GM19324 (cell line): ENCODE measurements at regions not wholly inside any gene's neighbourhood (a gene's known extent, or its start where the extent isn't known, plus 50 kb on each side); places are given as distances from the start of the nearest gene placed in this dataset.
"Not testable (repeated sequence)": the region's sequence is repeated elsewhere in the genome, so short reads cannot be mapped to it uniquely, and the experiment has no call there.

Experiments used
- ATAC-seq: cut with Tn5 transposase; IDR thresholded peaks from one replicate; pipeline ENCODE4 v1.9.1; 2021; ENCODE audit warnings: mild to moderate bottlenecking, moderate library complexity; ENCODE audit not compliant: unreplicated experiment, low FRiP score

DNA sequence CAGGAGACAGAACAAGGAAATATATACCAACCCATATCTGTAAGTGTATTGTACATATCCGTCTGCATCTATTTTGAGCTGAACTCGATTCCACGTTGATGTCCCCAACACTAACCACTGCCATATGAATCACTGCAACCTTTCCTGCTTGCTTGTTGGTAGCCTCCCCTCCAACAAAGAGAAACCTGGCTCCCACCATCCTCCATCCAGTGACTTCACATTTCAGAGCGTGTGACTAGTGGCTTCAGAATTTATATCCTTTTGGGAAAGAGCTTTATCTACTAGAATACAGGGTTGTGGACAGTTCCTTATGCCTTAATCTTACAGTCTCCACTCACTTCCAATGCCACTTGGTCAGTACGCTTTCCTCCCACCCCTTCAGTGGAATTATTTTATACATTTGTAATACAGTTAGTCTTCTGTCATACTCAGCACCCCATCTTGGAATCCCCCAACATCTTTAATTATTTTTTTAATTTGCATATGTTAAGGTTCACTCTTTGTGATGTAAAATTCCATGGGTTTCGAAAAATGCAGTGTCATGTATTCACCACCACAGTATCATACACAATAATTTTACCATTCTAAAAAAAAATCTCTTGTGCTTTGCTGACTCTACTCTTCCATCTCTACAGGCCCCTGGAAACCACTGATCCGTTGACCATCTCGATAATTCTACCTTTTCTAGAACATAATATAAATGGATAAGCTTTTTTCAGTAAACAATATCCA is 264.7 kb downstream of the BCL2L11 start:
- ATAC-seq: not testable (repeated sequence)

DNA sequence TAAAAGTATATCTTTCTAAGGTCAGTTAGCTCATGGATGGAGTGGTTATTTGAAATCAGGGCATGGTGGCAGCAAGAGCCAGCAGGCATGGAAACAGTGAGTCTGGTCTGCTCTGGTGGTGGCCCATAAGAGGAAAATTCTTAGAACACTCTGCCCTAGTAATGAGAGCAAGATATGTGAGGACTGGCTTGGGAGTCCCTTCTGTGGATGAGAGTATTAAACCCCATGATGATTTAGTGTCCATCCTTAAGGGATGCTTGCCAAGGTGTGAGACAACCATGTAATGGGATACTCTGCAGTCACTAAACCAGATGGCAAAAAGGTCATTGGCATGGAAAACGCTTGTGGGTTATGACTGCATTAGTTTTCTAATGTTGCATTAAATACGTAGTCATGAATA is 269.9 kb downstream of the BCL2L11 start:
- not testable (repeated sequence) for ATAC-seq

DNA sequence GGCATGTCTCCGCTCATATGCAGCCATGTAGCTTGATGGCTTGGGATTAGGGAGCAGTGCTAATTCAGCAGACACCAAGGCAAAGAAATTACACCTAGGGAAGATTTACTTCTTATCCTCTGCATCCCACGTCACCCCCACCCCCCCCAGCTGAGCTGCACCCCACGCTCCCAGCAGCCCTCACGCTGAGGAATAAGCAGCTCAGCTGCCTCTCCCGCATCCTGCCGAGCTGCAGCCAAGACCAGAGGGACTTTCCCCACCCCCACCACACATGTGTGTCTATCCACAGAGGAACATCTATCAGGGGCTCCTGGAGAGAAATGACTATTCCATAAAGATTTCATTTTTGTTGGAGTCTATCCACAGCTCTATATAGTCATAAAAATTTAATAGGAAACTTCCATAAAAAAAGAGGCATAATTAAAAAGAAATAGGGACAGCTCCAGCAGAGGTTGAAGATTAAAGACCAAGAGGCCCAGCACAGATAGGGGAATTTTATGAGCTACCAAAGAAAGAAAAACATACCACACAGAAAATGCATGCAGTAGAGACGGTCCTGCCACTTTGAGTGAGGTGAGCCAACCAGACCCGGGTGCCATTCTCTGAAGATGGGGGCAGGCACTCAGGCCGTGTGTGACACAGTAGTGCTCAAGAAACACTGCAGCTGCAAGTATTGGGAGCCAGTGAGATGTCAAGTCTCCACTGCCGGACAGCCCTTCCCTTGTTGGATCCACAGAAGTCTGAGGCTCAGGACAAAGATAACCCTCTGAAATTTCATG is 274.8 kb downstream of the BCL2L11 start:
- ATAC-seq: not testable (repeated sequence)

DNA sequence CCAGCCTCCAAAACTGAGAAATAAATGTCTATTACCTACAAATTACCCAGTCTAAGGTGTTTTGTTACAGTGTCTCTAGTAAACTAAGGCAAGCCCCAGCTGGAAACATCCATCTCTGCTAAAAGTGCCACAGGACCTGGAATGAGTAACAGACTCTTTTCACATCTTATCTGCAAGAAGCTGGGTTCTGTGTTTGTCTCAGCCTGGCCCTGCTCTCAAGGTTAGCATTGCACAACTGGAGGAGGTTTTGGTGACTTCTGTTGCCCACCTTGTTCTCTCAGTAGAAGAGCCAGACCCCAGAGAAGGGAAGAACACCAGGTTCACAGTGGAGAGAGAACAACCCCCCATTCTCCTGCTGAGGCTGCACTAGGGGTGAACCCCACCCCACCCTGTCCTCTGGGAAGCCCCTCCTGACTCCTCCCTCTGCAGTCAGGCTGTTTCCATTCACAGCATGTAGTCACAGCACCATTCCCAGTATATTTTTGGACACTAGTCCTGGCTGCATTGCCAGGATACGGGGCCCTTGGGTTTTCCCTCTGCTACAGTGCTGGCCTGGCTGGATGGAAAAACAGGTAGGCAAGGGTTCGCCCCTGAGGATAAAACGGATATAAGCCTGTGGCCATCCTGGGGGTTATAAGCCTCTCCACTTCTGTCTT is 280.0 kb downstream of the BCL2L11 start:
- ATAC-seq: not testable (repeated sequence)

DNA sequence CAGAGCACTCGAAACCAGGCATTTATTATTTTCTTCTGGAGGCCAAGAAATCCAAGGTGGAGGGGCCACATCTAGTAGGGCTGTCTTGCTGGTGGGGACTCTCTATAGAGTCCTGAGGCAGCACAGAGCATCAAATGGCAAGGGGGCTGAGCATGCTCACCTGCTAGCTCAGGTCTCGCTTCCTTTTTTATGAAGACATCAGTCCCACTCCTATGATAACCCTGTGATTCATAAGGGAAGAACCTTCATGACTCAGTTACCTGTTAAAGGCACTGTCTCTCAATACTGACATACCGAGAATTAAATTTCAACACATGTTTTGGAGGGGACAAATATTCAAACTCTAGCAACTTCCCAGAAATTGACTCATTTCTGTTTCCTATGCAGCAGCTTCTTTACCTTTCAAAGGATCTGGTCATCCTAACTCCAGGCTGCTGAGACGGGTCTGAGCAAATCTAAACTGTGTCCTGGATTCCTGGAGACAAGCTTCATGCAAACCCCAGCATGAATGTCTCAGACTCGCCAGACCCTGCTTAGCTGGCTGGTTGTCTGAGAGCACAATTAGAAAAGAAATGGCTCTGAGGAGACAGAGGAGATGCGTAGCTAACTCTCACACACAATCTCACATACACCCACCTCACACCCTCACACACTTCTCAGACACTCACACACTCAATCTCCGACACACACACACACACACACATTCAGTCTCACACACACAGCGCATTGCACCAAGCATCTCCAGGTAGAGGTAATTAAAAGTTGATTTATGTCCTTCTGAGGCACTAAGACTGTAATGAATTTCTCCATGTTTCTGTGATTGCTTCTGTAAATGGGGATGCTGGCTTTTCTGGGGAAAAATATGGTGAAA is 280.8 kb downstream of the BCL2L11 start:
- ATAC-seq: not testable (repeated sequence)

DNA sequence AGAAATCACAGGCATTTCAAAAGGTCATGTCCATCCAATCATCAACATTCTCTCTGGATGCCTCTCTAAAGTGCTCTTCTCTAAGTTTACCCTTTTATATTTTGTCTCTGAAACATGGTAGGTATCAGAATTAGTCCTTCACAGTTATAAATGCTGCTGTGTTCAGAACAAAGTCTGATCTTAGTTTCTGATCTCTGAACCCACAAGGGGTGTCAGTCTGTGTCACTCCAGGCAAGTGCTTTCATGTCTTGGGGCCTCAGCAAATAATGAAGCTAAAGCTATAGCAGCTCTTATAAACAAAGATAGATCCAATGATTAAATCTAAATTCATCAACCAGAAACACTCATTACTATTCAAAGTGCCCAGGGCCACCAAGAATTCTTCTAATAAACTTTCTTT is 281.7 kb downstream of the BCL2L11 start:
- ATAC-seq: not testable (repeated sequence)

DNA sequence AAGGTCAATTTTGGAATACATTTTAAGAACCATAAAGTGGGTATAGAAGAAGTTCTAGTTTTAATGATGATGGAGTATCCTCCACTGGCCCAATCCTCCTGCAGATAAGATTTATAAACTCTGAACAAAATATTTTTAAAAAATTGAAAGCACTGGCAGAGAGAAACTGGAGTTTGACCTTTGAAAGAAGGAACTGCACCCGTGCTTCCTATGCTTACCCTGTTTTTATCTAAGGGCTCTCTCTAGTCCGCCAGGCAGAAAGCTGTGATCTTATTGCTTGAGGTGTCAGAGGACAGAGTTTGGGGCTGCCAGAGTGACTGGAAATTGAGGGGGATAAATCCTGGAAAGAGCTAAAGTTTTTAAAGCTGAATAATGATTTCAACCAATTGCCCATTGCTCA is 282.6 kb downstream of the BCL2L11 start:
- ATAC-seq: not testable (repeated sequence)

DNA sequence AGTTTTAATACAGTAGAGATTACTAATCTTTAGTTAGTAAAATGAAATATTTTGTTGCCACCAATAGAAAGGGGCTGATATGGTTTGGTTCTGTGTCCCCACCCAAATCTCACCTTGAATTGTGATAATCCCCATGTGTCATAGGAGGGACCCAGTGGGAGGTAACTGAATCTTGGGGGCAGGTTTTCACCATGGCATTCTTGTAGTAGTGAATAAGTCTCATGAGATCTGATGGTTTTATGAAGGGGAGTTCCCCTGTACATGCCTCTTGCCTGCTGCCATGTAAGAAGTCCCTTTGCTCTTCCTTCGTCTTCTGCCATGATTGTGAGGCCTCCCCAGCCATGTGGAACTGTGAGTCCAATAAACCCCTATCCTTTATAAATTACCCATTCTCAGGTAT is 285.9 kb downstream of the BCL2L11 start:
- not testable (repeated sequence) for ATAC-seq

DNA sequence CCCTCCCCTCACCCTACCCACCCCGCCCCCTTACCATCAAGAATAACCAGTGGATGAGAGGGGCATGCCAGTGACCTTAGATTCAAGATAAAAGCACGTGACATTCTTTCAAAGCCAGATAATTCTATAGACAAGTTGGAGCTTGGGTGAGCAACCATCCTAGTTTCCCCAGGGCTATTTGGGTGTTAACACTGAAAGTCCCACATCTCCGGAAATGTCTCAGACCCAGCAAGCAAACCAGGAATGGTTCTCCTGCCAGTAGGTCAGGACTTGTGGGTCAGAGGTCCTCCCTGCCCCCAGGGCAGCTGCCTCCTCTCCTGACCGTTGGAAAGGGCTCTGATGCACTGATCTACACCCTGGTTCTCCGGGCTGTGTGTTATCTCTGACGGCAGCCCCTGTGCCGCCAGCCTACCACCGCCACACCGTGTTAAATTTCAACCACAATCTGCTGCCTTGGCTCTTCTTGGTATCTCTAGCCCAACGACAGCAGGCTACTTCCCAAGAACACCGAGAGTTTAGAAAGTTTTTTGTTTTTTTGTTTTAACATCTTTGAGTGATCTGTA is 287.0 kb downstream of the BCL2L11 start:
- ATAC-seq: not testable (repeated sequence)

DNA sequence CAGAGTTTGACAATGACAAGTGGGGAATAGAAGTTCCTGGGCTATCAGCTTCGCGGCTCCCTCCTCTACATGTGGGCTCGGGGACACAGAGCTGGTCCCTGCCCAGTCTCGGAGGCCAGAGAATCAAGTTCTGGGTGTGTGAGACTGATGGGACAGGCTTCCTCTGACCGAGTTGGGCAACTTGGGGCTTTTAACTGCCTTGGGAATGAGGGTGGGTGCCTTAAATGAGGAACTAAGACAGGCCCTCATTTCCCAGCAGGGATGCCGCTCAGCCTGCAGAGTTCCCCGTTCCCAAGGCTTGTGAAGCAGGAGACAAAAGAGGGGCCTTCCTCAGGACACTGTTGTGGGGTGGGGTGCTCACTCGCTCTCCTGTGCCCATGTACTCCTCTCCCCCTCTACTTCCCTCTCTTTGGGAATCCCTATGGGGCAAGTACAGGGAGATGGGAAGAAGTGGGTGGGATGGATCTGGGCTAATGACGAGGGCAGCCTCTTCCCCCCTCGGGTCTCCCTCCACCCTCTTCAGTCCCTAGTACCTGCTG is 290.2 kb downstream of the BCL2L11 start:
- not testable (repeated sequence) for ATAC-seq

DNA sequence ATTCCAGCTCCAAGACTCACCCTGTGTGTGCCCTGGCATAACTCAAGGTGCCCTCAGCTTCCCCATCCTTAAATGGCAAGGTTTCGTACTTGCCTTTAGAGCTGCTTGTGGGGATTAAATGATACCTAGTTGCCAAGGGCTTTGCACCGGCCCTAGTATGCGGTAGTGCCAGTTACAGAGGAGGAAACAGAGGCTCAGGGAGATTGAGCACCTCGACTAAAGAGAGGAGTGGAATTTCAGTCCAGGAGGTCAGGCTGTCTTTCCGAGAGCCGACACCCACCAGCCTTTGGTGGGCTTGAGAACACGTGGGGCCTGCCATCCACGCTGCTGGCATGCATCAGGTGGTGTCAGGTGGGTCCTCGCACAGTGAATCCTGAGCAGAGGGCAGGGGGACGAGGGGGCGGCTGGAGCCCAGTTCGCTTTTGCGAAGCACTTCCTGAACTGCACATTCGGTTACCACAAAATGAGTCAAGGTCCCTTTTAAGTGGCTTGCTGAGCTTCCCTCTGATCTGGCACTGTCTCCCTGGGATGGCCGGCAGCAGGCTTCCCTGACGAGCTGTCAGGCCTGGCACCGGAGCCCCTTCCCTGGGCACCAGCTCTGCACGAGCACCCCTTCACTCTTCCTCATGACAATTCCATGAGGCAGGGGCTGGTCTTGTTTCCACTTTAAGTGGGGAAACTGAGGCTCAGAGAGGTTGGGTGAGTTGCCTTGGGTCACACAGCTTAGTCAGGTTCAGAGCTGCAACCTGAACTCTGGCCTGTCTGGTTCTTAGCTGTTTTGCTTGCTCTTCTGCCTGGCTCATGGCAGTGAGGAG is 291.4 kb downstream of the BCL2L11 start:
- not testable (repeated sequence) for ATAC-seq

DNA sequence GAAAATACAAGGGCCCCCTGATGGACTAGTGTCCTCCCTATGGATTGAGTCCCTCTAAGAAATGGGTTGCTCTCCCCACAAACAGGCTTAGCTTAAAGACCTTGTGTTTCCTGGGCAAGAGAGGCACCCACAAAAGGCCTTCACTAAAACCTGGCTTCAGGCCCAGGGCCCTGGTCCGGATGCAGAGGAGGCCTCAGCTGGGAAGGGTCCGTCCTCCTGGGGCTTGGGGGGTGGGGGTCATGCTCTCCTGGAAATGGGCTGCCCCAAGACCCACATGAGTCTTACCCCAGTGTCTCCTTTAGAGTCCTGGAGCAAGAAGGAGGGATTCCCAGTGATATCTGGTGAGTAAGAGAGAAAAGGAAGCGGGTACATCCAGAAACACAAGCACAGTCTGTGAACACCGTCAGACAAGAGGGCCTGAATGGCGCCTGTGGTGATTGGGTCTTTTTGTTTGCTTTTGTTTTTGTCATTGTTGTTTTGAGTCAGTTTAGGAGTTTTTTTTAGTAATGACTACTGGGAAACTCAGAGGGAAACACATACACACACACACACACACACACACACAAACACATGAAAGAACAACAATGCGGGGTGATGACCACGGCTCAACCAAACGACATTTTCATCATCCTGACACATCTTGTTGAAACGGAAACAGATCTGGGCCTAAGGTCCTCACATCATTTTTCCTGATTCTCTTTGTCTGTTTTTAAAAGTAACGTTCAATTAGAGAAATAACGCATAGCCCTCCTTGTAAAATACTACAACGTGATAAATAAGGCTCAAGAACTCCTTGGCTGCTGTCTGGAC is 292.3 kb downstream of the BCL2L11 start:
- not testable (repeated sequence) for ATAC-seq

DNA sequence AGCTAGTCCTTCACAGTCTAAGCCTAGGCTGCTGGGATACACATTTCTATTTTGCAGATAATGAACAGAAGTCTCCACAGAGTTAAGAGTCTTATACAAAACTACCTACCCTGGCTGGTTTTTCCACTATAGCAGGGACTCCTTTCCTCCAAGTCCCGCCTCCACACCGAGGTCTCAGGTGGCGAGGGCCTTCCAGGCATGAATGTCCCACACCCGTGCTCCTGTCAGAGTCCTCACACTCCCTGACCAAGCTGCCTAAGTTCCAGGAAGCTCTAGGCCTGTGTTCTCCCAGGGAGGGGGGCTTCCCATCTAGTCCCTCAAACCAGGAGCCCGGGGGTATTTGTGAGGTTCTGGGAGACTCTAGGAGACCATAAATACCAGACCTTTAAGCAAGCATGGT is 293.2 kb downstream of the BCL2L11 start:
- not testable (repeated sequence) for ATAC-seq

DNA sequence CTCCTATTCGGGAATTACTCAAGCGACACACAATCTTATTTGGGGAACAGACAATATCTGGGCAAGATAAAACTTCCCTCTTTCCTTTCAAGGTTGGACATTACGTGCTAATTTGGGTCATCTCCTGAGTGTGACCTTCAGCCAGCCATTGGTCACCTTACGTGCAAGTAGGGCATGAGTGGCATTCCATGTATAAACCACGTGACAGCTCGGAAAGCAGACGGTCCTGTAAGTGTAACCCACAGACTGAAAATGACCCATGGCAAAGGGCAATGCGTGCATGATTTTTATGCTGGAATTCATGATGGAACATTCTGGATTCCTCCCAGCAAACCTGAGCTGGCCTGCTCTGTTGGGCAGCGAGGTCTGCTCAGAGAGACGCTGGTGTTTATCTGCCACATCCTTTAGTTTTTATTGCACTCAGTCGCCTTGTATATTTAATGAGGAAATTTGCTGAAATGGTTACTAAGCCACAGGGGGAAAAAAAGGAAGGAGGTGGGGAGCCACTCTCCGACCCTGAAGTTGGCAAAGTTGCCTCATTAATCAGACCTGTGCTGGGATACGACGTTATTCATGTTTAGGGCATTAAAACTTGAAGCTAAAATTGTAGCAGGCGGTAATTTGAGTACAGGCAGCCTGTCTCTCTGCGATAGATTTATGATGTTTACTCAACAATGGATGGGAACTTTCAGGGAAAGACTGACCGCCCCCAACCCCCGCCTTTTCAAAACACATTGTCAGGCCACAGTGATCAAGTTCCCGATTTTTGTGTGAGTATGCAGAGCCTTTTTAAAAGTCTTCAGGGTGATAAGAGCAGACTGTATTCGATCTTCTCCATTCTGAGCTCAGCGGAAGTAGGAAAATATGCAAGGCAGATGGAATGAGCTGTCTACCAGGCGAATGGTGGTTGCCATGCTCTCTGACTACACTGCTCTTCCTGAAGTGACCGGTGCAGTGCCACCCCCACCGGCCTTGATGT is 295.3 kb downstream of the BCL2L11 start:
- ATAC-seq: not testable (repeated sequence)

DNA sequence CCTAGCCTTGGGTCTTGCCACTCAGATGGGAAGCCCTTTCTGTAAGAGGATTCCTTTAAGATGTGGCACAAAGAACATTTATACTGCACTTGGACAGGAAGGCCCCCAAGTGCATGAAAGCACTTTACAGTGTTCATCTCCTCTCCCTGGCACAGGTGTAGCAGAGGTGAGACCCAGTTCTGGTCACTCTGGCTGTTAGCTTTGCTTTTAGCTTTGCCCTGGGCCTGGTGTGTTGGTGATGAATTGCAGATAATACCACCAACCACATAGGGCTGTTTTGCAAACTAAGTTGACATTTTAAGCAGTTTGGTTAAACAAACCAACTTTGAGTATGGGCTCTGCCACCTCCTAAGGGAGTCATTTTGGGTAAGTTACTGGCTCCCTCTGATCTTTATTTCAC is 296.3 kb downstream of the BCL2L11 start:
- not testable (repeated sequence) for ATAC-seq

DNA sequence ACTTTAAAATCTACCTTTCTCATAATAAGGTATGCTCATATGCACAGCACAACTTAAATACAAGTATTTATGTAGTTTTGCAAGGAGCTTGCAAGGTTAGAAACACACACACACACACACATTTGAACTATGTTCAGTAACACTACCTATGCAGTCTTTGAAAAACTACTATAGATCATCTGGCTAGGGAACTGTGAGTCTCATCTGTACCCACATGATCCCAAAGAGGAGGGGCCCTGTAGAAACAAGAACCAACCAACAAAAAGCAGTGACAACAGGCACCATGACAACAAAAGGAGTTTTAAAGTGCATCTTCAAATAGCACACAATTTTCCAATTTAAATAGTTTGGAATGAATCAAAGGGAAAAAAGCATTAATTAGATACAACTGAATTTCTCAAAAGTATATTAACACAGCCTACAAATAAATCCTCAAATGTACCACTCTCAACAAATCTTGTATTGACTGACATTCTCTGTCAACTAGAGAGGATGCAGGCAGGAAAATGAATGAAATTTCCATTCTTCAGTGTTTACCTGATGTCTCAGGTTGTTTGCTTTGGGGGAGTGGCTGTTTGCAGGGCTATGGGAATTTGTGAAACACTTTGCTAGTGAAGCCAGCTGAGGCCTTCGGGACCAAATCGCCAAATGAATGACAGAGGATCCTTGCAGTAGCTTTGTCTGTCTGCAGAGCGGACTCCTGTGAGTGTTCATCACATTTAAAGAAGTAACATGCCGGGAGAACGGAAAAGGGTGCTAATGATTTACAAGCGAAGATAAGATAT is 297.6 kb downstream of the BCL2L11 start:
- ATAC-seq: not testable (repeated sequence)
